HG02678 (cell line): ENCODE measurements at regions not wholly inside any gene's neighbourhood (a gene's known extent, or its start where the extent isn't known, plus 50 kb on each side); places are given as distances from the start of the nearest gene placed in this dataset.

ENCODE experiments used
- ATAC-seq: cut with Tn5 transposase; IDR thresholded peaks from one replicate; pipeline ENCODE4 v1.9.1; 2021; ENCODE audit warnings: mild to moderate bottlenecking, moderate library complexity; ENCODE audit not compliant: unreplicated experiment

DNA sequence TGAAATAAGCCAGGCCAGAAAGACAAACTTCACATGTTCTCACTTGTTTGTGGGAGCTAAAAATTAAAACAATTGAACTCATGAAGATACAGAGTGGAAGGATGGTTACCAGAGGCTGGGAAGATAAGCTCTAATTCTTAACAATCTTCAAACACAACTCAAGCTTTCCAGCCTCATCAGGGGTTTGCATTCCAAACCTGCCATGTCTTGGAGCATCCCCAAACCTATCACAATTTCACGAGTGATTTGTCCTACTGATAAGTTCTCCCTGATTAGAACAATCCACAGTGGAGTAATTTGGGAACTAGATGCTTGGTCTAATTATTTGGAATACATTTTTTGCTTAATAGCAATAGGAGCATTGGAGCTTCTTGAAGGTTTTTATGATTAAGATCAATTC, 418.5 kb upstream of the PKN2 start:
- ATAC-seq: no peak

DNA sequence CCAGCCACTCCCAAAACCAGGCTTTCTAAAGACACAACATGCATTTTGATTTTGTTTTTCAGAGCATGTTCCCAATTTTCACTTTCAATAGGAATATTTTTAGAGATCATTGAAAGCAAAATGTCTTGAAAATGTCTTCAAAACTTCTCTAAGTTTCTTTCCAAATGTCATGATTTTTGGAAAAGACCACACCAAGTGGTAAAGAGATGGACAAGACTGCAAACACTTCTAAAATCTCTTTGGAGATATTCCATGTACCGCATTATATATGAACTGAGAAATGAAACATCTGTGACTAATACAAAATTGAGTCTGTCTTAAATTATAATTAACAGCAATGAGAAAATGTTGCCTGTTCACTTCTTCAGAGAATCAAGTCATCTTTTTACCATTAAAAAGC, 418.0 kb upstream of the PKN2 start:
- no peak for ATAC-seq

- no peak for ATAC-seq
Measured at GRCh38 chr1:88272216-88272615, 411.9 kb upstream of the PKN2 start.

- no peak for ATAC-seq
Measured at GRCh38 chr1:88274431-88274830, 409.6 kb upstream of the PKN2 start.

DNA sequence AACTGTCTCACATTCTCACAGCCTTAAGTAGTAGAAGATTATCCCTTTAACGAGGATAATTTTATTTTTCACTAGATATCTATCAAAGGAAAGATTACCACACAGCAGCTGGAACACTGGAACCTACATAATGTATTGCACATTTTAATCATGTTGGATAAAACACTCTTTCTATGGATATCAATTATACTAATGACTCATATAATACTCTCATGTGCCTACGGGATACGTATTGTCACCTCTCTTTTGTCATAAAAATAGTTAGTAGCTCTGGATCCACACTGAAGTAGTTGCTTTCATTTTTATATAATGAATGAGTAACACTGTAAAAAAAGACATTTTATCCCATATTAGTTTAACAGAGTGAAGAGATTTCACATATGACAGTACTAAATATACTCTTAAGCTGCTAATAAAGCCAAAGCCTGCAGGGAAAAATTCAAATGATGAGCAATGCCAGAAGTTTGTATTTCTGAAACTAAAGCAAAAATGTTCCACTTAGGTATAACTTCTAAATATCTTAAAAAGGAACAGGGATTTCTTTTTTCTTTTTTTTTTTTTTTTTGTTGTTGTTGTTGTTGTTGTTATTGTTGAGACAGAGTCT, 408.7 kb upstream of the PKN2 start:
- no peak for ATAC-seq

- no peak for ATAC-seq
Measured at GRCh38 chr1:88276163-88276562, 407.9 kb upstream of the PKN2 start.

GRCh38 chr1:88284066-88284465, 400.0 kb upstream of the PKN2 start:
- no peak for ATAC-seq

DNA sequence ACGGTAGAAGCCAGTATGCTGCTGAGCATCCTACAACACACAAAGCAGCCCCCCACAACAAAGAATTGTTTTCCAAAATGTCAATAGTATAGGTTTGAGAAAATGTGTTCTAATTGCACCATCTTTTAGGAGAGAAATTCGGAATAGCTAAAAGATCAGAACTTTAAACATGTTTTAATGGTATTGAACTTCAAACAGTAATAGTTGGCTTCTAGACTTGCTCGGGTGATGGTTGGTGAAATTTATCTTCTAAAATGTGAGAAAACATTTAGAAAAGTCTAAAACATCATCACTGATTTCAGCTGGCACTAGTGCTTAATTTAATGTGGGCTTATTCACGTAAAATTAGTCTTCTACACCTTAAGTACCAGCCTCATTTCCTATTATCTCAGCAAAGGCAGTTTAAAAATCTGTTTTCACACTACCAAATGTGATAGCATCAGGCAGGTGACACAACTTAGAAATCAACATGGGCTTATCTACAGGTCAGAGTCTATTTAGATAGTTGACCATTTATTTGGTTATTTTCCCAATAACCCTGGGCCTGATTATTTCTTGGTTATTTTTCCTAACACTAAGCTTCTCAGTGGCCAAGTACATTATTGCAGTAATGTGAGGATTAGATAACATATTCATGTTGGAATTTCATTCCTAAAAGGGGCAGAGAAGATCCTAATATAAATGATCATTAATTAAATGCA, 399.3 kb upstream of the PKN2 start:
- ATAC-seq: no peak

DNA sequence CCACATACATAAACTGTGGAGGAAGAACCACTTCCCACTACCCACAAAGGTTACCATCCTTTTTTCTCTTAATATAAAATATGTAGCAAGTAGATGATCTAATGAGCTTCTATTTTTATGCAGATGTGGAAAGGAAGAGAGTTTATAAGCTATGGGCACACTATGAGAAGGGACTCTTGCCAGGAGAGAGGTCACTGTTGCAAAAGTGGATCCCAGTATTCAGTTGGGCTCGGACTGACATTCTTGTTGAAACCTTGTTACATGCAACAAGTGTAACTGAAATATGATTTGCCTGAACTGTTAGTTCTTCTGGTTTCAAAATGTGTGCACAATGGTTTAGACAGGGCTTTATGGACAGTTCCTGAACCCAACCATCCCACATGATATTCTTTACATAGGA, 397.4 kb upstream of the PKN2 start:
- ATAC-seq: no peak

DNA sequence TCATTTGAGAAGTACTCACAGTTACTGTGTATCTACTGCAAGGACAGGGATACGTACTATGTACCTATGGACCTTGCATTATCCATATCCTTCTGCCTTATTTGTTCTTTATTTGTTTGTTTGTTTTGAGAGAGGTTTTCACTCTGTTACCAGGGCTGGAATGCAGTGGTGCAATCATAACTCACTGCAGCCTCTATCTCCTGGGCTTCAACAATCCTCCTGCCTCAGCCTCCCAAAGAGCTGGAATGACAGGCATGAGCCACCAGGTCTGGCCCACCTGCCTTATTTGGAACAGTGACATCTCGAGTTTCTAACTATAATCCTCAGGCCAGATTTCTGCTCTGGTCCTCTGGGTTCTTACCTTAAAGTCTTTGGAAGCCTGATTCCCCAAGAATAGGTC, 395.5 kb upstream of the PKN2 start:
- no peak for ATAC-seq

DNA sequence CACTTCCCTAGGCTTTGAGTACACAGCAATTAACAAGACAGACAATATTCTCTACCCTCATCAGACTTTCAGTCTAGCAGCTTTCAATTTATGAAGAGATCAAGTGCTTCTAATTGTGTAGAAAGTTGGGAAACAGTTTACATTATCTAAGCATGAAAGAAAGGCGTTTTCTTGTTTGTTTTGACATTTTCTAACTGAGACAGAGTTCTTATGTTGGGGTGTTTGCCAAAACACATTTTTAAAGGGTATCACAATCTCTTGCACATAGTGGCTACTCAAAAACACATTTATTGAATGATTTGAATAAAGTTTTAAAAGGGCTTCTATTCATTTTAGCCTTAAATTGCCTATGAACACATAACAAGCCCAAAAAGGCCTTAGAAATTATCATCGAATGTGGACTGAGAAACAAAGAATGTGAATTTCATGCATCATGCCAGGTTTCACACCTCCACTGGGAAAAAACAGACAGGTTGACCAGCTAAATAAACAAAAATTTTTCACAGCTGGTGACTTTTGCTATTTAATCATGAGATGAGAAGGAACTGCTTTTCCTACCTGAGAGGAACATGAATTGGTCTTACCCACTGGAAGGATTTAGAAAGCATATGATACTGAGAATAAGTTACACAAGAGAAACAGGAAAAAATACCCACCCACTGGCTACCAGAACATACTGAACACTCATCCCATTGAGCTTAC, 394.5 kb upstream of the PKN2 start:
- no peak for ATAC-seq

GRCh38 chr1:88291611-88292354, 392.3 kb upstream of the PKN2 start:
- no peak for ATAC-seq

GRCh38 chr1:88293691-88294190, 390.3 kb upstream of the PKN2 start:
- no peak for ATAC-seq

DNA sequence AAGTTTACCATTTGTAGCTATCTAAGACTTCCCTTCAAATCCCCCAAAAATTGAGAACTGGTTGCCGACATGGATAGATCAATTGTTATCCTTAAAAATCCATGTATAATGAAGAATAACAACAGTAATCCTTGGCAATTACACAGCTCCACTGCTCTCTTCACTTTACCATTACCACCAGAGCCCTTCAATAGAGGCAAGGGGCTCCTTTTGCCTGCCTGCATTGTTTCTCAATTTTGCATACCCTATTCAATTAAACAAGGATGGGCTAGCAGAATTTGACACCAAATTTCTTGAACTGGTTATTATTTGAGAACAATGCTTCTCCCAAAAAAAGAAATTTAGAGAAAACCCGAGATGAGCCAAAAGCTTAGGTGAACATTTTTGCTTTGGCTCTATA, 387.8 kb upstream of the PKN2 start:
- ATAC-seq: no peak

- ATAC-seq: no peak
Measured at GRCh38 chr1:88296642-88297041, 387.4 kb upstream of the PKN2 start.

DNA sequence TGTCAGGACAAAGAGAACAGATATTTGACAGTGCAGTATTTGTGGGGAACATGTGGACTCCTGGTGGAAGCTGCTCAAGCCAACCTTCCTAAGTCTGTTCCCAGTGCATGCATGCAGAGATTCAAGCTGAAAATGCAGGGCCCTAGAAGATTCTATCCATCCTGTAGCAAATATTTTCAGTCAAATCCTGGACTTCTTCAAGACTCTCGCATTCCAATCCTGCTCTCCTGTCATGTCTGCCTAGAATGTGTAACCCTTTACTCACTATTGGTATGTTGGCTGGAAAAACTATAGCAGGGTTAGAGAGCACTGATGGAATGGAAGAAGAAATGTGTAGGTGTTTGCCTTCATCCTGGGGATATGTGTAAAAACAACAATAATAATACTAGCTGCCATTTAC, 385.6 kb upstream of the PKN2 start:
- ATAC-seq: no peak

DNA sequence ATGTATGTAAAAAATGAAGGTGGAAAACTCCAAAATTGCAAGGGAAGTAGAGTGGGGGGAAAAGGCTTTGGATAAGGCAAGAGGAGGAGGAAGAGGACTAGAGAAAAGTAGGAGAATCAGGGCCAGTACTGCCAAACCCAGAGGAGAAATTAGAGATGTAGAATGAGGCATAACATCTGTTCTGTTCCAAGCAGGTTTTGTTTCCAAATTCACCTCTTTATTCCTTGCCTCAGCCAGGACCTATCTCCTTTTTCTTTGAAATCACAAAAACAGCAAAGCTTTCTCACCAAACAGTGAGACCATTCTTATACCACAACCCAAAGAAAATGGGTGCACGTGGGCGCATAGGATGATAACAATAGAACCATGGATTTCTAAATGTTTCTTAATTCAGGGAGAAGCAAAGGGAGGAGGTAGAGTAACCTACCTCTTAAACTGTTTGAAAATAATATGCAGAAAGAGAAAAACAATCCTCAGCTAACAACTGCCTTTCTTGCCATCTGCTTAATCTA, 383.3 kb upstream of the PKN2 start:
- ATAC-seq: no peak

DNA sequence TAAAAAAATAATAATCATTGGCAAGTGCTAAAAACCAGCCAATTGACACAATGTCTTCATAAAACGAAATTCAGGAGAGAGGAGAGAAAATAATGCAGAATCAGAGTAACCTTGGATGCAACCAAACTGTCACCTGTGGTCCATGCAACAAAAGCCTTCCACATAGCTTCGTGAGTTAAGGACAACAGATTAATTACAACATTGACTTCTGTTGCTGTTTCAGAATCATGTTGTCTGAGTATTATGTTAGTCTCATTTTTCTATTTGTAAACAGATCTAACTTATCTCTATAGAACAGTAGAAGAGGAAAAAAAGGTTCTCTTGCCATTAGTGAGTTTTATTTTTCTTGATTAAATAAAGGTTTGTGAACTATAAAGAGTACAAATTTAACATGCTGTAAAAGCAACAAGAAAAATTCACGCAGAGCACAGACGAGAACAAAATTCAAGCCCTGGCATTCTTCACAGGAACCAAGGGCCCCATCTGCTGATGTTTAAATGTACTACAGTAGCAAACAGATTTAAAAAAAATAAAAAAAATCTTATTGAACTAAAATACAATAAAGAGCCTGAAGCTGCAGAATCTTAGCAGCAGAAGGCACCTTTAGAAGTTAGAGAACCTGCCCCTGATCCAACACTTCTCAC, 381.1 kb upstream of the PKN2 start:
- no peak for ATAC-seq

DNA sequence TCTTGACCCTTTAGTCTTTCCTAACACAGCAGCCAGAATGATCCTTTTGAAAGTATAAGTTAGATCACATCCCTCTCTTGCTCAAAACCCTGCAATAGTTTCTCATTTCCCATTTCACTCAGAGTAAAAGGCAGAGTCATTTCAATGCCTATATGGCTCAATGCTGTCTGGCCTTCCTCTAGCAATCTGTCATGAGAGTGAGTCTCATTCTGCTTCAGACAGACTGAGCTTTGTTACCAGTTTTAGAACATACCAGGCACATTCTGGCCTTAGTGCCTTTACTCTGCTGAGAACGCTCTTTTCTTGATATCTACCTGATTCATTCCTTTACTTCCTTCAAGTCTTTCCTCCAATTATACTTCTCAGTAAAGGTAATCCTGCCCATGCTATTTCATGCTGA, 372.8 kb upstream of the PKN2 start:
- no peak for ATAC-seq

DNA sequence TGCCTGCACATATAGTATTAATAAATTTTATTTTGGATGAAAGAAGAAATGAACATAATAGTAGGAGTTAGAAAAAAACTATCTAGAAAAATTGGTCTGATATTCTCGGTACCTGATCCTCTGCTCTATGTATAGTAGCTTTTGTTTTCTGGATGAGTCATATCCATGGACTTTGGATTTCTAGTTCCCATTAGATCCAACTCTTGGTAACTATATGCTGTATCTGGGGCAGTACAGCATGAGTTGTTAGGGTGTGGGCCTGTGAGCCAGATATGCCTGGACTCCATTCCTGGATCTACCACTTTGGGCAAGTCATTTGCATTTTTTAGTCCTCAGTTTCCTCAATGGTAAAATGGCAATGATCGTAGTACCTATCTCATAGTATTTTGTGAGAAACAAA, 372.2 kb upstream of the PKN2 start:
- ATAC-seq: no peak

- no peak for ATAC-seq
Measured at GRCh38 chr1:88317396-88317795, 366.7 kb upstream of the PKN2 start.
